ENCODE measurements at regions not wholly inside any gene's neighbourhood (a gene's known extent, or its start where the extent isn't known, plus 50 kb on each side); places are given as distances from the start of the nearest gene placed in this dataset.

- DNase-seq: no peak
These were observed 198.8 kb upstream of the CDH5 start for GRCh38 chr16:66167564-66168291.

- DNase-seq: no peak
These were observed 200.0 kb upstream of the CDH5 start for GRCh38 chr16:66166490-66166889.

GRCh38 chr16:66165879-66166278 is 200.6 kb upstream of the CDH5 start:
- no peak for DNase-seq

GRCh38 chr16:66164581-66165247 is 201.8 kb upstream of the CDH5 start:
- no peak for DNase-seq

GRCh38 chr16:66162821-66163220 is 203.7 kb upstream of the CDH5 start:
- DNase-seq: no peak

GRCh38 chr16:66161942-66162341 is 204.5 kb upstream of the CDH5 start:
- no peak for DNase-seq

GRCh38 chr16:66161269-66161668 is 205.2 kb upstream of the CDH5 start:
- DNase-seq: no peak

GRCh38 chr16:66159987-66160386 is 206.5 kb upstream of the CDH5 start:
- DNase-seq: no peak

GRCh38 chr16:66156538-66156937 is 210.0 kb upstream of the CDH5 start:
- no peak for DNase-seq

- DNase-seq: no peak
These were observed 210.6 kb upstream of the CDH5 start for GRCh38 chr16:66155933-66156332.

- DNase-seq: no peak
These were observed 211.7 kb upstream of the CDH5 start for GRCh38 chr16:66154801-66155200.

GRCh38 chr16:66152823-66153393 is 213.6 kb upstream of the CDH5 start:
- DNase-seq: no peak

- DNase-seq: no peak
These were observed 214.3 kb upstream of the CDH5 start for GRCh38 chr16:66152181-66152580.

- no peak for DNase-seq
These were observed 215.6 kb upstream of the CDH5 start for GRCh38 chr16:66150698-66151482.

- no peak for DNase-seq
These were observed 219.2 kb upstream of the CDH5 start for GRCh38 chr16:66147291-66147690.

- DNase-seq: no peak
These were observed 219.7 kb upstream of the CDH5 start for GRCh38 chr16:66146798-66147197.

- DNase-seq: no peak
These were observed 221.8 kb upstream of the CDH5 start for GRCh38 chr16:66144641-66145040.

GRCh38 chr16:66143415-66143814 is 223.1 kb upstream of the CDH5 start:
- no peak for DNase-seq

- no peak for DNase-seq
These were observed 224.6 kb upstream of the CDH5 start for GRCh38 chr16:66141885-66142284.

- DNase-seq: no peak
These were observed 228.6 kb upstream of the CDH5 start for GRCh38 chr16:66137853-66138252.

GRCh38 chr16:66136841-66137240 is 229.7 kb upstream of the CDH5 start:
- DNase-seq: no peak

GRCh38 chr16:66135838-66136237 is 230.7 kb upstream of the CDH5 start:
- DNase-seq: no peak

- DNase-seq: no peak
These were observed 231.1 kb upstream of the CDH5 start for GRCh38 chr16:66135421-66135831.

- no peak for DNase-seq
These were observed 231.6 kb upstream of the CDH5 start for GRCh38 chr16:66134875-66135274.

All from T1000 (cell line).